ENCODE measurements at regions not wholly inside any gene's neighbourhood (a gene's known extent, or its start where the extent isn't known, plus 50 kb on each side); places are given as distances from the start of the nearest gene placed in this dataset.

- TF ChIP-seq POLR2A (IDR thresholded peaks at IDR 0.05) (no peak), CTCF (IDR thresholded peaks at IDR 0.05) (no peak), POLR2AphosphoS5 (IDR thresholded peaks at IDR 0.05) (no peak), EP300 (IDR thresholded peaks at IDR 0.05) (no peak)
- no peak for DNase-seq
- no peaks in the 10 kb centered on the region for H3K27me3 ChIP-seq
- no peaks in the 10 kb centered on the region for H3K9me3 ChIP-seq
- WGBS, 2 donors, result 58 to 65% methylated on average over 1 of the region's 1 CpG
- no peak overlapping the region for H3K27ac ChIP-seq
- no peaks in the 10 kb centered on the region for H3K36me3 ChIP-seq
- no peaks in the 10 kb centered on the region for H3K4me1 ChIP-seq
- ATAC-seq (ENCODE audit: low FRiP score in 2 of 2), result no peak
- no peak overlapping the region for H3K4me3 ChIP-seq
Observed at GRCh38 chr2:184272056-184272455, 326.3 kb upstream of the ZNF804A start.

- H3K9me3 ChIP-seq, result no peaks in the 10 kb centered on the region
- TF ChIP-seq POLR2AphosphoS5 (IDR thresholded peaks at IDR 0.05), result no peak
- no peak for TF ChIP-seq POLR2A (IDR thresholded peaks at IDR 0.05)
- no peak for TF ChIP-seq CTCF (IDR thresholded peaks at IDR 0.05)
- no peak for TF ChIP-seq EP300 (IDR thresholded peaks at IDR 0.05)
- no peaks in the 10 kb centered on the region for H3K4me1 ChIP-seq
- H3K27me3 ChIP-seq, result no peaks in the 10 kb centered on the region
- H3K27ac ChIP-seq, result no peak overlapping the region
- H3K36me3 ChIP-seq, result no peaks in the 10 kb centered on the region
- 57 to 67% methylated on average over 2 of the region's 2 CpGs for WGBS, 2 donors
- no peak for DNase-seq
- no peak for ATAC-seq (ENCODE audit: low FRiP score in 2 of 2)
- no peak overlapping the region for H3K4me3 ChIP-seq
Observed at GRCh38 chr2:184294831-184295230, 303.5 kb upstream of the ZNF804A start.

GRCh38 chr2:184297085-184297484, 301.2 kb upstream of the ZNF804A start:
- ATAC-seq (ENCODE audit: low FRiP score in 2 of 2) (no peak), DNase-seq (no peak)
- no peak for TF ChIP-seq POLR2AphosphoS5 (IDR thresholded peaks at IDR 0.05)
- TF ChIP-seq POLR2A (IDR thresholded peaks at IDR 0.05), result no peak
- TF ChIP-seq CTCF (IDR thresholded peaks at IDR 0.05), result no peak
- no peak for TF ChIP-seq EP300 (IDR thresholded peaks at IDR 0.05)
- Histone ChIP-seq H3K9me3 (no peaks in the 10 kb centered on the region), H3K4me1 (no peaks in the 10 kb centered on the region), H3K27me3 (no peaks in the 10 kb centered on the region), H3K36me3 (no peaks in the 10 kb centered on the region), H3K27ac (no peak overlapping the region), H3K4me3 (no peak overlapping the region)
- WGBS, 2 donors, result 86 to 92% methylated on average over 2 of the region's 2 CpGs

- no peak overlapping the region for H3K27ac ChIP-seq
- no peaks in the 10 kb centered on the region for H3K27me3 ChIP-seq
- TF ChIP-seq POLR2A (IDR thresholded peaks at IDR 0.05) (no peak), CTCF (IDR thresholded peaks at IDR 0.05) (no peak), EP300 (IDR thresholded peaks at IDR 0.05) (no peak), POLR2AphosphoS5 (IDR thresholded peaks at IDR 0.05) (no peak)
- no peaks in the 10 kb centered on the region for H3K9me3 ChIP-seq
- ATAC-seq (ENCODE audit: low FRiP score in 2 of 2), result no peak
- H3K4me3 ChIP-seq, result no peak overlapping the region
- H3K36me3 ChIP-seq, result no peaks in the 10 kb centered on the region
- DNase-seq, result no peak
- H3K4me1 ChIP-seq, result no peaks in the 10 kb centered on the region
Observed at GRCh38 chr2:184302506-184302905, 295.8 kb upstream of the ZNF804A start.

GRCh38 chr2:184304006-184304405, 294.3 kb upstream of the ZNF804A start:
- no peak for TF ChIP-seq EP300 (IDR thresholded peaks at IDR 0.05)
- no peak for TF ChIP-seq POLR2A (IDR thresholded peaks at IDR 0.05)
- TF ChIP-seq POLR2AphosphoS5 (IDR thresholded peaks at IDR 0.05), result no peak
- no peak for TF ChIP-seq CTCF (IDR thresholded peaks at IDR 0.05)
- H3K4me3 ChIP-seq, result no peak overlapping the region
- no peak overlapping the region for H3K27ac ChIP-seq
- no peaks in the 10 kb centered on the region for H3K27me3 ChIP-seq
- no peak for DNase-seq
- no peaks in the 10 kb centered on the region for H3K4me1 ChIP-seq
- H3K9me3 ChIP-seq, result no peaks in the 10 kb centered on the region
- peaks cover 0 to under 1% (median 0%) of the 10 kb centered on the region in 4 donors for H3K36me3 ChIP-seq
- no peak for ATAC-seq (ENCODE audit: low FRiP score in 2 of 2)
